Omental fat pad (tissue), 3 donors: ENCODE measurements at regions not wholly inside any gene's neighbourhood (a gene's known extent, or its start where the extent isn't known, plus 50 kb on each side); places are given as distances from the start of the nearest gene placed in this dataset.
"Not testable (repeated sequence)": the region's sequence is repeated elsewhere in the genome, so short reads cannot be mapped to it uniquely, and the experiment has no call there.

Source experiments
- ATAC-seq: fragments of 150-250 bp; one replicate; pipeline ENCODE4 v1.9.1; 2016; ENCODE audit warnings: mild to moderate bottlenecking, moderate library complexity; ENCODE audit not compliant: low FRiP score
- DNase-seq: peaks from one replicate; pipeline ENCODE4 v3.0.0-alpha.2; 2019; ENCODE audit warnings: low spot score
- TF ChIP-seq, protein P1 (sequence below), 3 donors: fragments of 450-650 bp; IDR thresholded peaks; one replicate each; pipeline ENCODE4 v1.5.1; 2016 to 2017; ENCODE audit warnings: antibody characterized with exemption in 3 of 3, mild to moderate bottlenecking in 3 of 3, moderate library complexity in 2 of 3

DNA sequence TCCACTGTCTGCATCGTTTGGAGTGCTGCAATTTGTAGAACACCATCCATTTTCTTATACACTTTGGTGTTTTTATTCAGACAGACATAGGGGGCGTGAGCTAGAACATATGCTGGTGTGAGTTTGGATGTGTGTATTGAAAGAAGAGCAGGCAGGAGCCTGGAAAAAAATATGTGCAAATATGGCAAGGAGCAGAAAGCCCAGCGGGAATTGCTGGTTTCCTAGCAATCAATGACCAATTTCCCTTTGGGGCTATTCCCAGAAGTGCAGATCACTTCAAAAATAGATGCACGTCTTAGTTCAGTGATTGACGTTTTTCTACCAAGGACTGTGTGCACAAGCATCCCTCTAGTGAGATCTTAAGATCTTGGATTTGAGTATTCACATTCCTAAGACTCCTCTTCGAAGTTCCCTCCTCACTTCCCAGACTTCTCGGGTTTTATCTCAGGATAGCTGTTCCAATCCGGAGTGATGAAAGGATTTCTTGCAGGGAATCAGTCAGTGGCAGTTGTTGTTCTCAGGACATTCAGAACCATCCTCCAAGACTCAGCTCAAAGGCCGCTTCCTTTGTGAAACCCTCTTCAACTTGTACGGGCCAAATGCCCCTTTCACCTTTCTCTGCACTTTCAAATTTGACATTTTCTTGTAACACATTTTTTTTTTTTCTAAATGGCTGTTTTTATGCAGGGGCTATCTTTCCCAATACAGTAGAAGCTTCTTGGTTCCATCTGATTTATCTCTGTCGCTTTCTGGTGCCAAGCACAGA is 268.7 kb upstream of the ASIC2 start:
- DNase-seq (no peak), ATAC-seq (no peak)
- TF ChIP-seq, protein P1, sequence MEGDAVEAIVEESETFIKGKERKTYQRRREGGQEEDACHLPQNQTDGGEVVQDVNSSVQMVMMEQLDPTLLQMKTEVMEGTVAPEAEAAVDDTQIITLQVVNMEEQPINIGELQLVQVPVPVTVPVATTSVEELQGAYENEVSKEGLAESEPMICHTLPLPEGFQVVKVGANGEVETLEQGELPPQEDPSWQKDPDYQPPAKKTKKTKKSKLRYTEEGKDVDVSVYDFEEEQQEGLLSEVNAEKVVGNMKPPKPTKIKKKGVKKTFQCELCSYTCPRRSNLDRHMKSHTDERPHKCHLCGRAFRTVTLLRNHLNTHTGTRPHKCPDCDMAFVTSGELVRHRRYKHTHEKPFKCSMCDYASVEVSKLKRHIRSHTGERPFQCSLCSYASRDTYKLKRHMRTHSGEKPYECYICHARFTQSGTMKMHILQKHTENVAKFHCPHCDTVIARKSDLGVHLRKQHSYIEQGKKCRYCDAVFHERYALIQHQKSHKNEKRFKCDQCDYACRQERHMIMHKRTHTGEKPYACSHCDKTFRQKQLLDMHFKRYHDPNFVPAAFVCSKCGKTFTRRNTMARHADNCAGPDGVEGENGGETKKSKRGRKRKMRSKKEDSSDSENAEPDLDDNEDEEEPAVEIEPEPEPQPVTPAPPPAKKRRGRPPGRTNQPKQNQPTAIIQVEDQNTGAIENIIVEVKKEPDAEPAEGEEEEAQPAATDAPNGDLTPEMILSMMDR (IDR thresholded peaks at IDR 0.05): no peak

DNA sequence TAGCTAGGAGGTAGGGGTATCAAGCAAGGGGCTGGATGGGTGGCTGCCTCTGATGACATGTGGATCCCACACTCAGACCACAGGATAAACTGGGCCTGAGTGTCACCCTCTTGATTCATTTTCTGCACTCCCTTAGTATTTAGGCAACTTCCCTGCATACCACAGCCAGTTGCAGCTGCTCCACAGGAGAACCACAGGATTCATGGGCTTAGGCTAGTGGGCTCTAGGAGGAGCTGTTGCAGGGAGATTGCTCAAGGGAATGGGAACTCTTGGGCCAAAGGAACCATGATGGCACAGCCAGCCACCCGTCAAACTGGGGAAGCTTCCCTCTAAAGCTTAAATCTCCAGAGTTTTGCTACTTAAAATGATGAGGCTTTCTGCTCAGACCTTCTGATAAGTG is 269.7 kb upstream of the ASIC2 start:
- TF ChIP-seq, protein P1 (IDR thresholded peaks at IDR 0.05): no peak
- ATAC-seq (no peak), DNase-seq (no peak)

DNA sequence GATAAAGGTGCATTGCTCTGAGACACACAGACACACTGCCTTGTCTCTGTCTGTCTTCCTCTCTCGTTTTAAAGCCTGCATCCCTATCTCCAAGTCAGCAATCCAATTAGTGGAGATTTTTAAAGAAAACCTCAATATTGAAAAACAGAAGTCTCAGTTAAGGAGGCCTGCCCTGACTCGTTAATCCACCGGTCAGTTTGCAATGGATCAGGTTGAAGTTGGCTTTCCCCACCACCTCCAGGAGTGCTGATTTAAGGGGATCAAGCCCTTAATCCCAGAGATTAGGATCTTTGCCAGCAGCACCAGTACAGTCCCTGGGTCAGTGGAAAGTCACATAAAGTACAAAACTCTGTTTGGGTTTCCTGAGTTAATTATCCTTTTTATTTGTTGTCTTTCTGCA is 271.1 kb upstream of the ASIC2 start:
- ATAC-seq: no peak
- no peak for DNase-seq
- TF ChIP-seq, protein P1 (IDR thresholded peaks at IDR 0.05): no peak

DNA sequence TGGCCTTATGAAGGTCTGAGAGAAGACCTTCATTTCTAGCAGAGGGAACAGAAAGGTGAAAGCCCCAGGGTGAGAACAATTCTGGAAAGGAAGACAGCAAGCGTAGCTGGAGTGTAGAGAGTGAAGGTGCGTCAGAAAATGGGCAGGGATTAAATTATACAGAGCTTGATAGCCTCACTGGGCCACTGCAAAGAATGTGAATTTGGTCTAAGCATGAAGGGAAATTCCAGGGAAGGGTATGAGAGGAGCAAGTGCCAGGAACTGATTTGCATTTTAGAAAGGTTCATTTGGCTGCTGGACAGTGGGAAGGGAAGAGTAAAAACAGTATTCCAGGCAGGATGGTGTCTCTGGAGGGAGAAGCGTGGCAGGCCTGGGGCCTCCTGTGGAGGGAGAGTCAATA is 274.1 kb upstream of the ASIC2 start:
- no peak for ATAC-seq
- TF ChIP-seq, protein P1 (IDR thresholded peaks at IDR 0.05): no peak

DNA sequence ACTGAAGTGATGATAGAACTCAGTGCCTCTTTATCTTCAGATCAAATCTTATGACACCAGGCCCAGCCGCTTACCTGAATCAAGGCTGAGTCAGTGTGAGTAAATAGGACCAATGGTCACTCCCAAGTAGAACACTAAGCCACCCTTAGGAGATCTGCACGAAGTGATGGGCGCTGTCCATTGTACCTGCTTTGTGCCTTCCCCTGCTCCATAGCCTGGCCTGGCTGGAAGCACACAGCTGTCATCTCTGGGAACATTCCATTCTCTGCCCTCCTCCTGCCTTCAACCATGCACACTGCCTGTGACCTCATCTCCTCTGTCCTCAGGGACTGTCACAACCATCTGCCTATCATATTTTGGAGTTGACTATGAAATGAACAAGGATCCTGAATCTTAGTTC is 279.5 kb upstream of the ASIC2 start:
- TF ChIP-seq, protein P1 (IDR thresholded peaks at IDR 0.05): no peak

More for the DNA sequence above, 274.1 kb upstream of the ASIC2 start:
- DNase-seq: no peak

DNA sequence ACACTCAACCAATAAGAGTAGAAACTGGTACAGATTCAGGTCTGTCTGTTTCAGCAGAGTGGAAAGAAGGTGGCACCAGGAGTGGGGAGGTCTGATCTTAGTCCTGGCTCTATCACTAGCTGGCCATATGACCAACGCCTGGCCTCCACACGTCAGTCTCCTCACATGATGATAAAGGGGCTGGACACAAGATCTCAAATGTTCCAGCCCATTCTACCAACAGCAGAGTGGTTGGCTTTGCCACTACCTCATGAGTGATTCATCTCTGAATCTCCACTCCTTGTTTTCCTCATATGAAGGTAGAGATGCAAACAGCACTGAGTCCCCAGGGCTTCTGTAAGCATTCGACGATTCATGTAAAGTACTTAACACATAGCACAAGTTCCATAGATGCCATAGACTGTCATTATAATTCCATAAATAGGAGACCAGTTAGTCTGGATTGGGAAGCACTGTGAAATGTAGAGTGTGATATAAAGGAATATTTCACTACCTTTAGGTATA is 281.9 kb upstream of the ASIC2 start:
- TF ChIP-seq, protein P1 (IDR thresholded peaks at IDR 0.05): no peak
- no peak for ATAC-seq
- no peak for DNase-seq

More for the DNA sequence above, 279.5 kb upstream of the ASIC2 start:
- ATAC-seq: no peak
- no peak for DNase-seq

DNA sequence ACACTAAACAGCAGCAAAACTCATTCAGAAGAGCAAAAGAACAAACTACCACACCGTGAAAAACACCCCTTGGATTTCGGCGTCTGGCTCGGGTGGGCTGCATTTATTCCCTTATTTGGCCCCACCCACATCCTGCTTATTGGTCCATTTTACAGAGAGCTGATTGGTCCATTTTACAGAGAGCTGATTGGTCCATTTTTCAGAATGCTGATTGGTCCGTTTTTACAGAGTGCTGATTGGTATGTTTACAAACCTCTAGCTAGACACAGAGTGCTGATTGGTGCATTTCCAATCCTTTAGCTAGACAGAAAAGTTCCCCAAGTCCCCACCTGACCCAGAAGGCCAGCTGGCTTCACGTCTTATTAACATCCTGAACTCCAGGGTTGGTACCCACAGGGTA is 286.6 kb upstream of the ASIC2 start:
- ATAC-seq, DNase-seq: not testable (repeated sequence)
